Liver (tissue), 3 donors: ENCODE measurements at regions not wholly inside any gene's neighbourhood (a gene's known extent, or its start where the extent isn't known, plus 50 kb on each side); places are given as distances from the start of the nearest gene placed in this dataset.

Experiments used
- CTCF ChIP-seq: fragments of 150-350 bp; IDR thresholded peaks from 2 replicates; pipeline ENCODE4 v1.5.1; 2017; ENCODE audit warnings: improper control_type of control experiment, low read depth, low read length; ENCODE audit not compliant: missing input control
- JUND ChIP-seq, 2 donors: IDR thresholded peaks; 2 replicates each; pipeline ENCODE4 v1.6.1; 2016; ENCODE audit warnings: antibody characterized with exemption in 2 of 2
- RXRA ChIP-seq, 2 donors: IDR thresholded peaks; 2 replicates each; pipeline ENCODE4 v1.6.1; 2017 to 2018; ENCODE audit warnings: antibody characterized with exemption in 2 of 2, mild to moderate bottlenecking in 1 of 2
- SP1 ChIP-seq: IDR thresholded peaks from 2 replicates; pipeline ENCODE4 v1.6.1; 2018; ENCODE audit warnings: antibody characterized with exemption, mild to moderate bottlenecking
- donor health status: healthy.
- donor health status: healthy.

GRCh38 chr6:14593286-14593685, 475.7 kb downstream of the CD83 start:
- no peak for TF ChIP-seq CTCF
- TF ChIP-seq JUND (IDR thresholded peaks at IDR 0.05), result no peak
- TF ChIP-seq RXRA (IDR thresholded peaks at IDR 0.05), result no peak
- no peak for TF ChIP-seq SP1
